ENCODE measurements at regions not wholly inside any gene's neighbourhood (a gene's known extent, or its start where the extent isn't known, plus 50 kb on each side); places are given as distances from the start of the nearest gene placed in this dataset.
"Not testable (repeated sequence)": the region's sequence is repeated elsewhere in the genome, so short reads cannot be mapped to it uniquely, and the experiment has no call there.

- TF ChIP-seq POLR2A (IDR thresholded peaks at IDR 0.05) = no peak
- no peak for TF ChIP-seq CTCF (IDR thresholded peaks at IDR 0.05)
- H3K4me1 ChIP-seq = no peaks in the 10 kb centered on the region
- H3K27ac ChIP-seq = no peak overlapping the region
- no peak for DNase-seq
- intact Hi-C loops (cut with DNase I; ENCODE audit: low total_unique reads) = no loop called here
- H3K4me3 ChIP-seq = no peak overlapping the region
- no peaks in the 10 kb centered on the region for H3K27me3 ChIP-seq
- H3K9me3 ChIP-seq = no peaks in the 10 kb centered on the region
- no peaks in the 10 kb centered on the region for H3K36me3 ChIP-seq
Observed at GRCh38 chr3:89957451-89957850, 850.0 kb downstream of the EPHA3 start.

- H3K27ac ChIP-seq; H3K4me3 ChIP-seq; H3K27me3 ChIP-seq; intact Hi-C loops (cut with DNase I; ENCODE audit: low total_unique reads); H3K36me3 ChIP-seq; H3K9me3 ChIP-seq; H3K4me1 ChIP-seq; DNase-seq: not testable (repeated sequence)
Observed at GRCh38 chr3:89958163-89958562, 850.7 kb downstream of the EPHA3 start.

GRCh38 chr3:89964347-89964746 is 856.9 kb downstream of the EPHA3 start:
- Histone ChIP-seq H3K4me3 (no peak overlapping the region), H3K4me1 (no peaks in the 10 kb centered on the region), H3K9me3 (no peaks in the 10 kb centered on the region), H3K27me3 (no peaks in the 10 kb centered on the region), H3K36me3 (no peaks in the 10 kb centered on the region), H3K27ac (no peak overlapping the region)
- no peak for TF ChIP-seq CTCF (IDR thresholded peaks at IDR 0.05)
- TF ChIP-seq POLR2A (IDR thresholded peaks at IDR 0.05) = no peak
- intact Hi-C loops (cut with DNase I; ENCODE audit: low total_unique reads) = no loop called here
- no peak for DNase-seq

- intact Hi-C loops (cut with DNase I; ENCODE audit: low total_unique reads) = no loop called here
- Histone ChIP-seq H3K4me1 (no peaks in the 10 kb centered on the region), H3K4me3 (no peak overlapping the region), H3K36me3 (no peaks in the 10 kb centered on the region), H3K27me3 (no peaks in the 10 kb centered on the region), H3K27ac (no peak overlapping the region), H3K9me3 (no peaks in the 10 kb centered on the region)
- no peak for DNase-seq
- TF ChIP-seq POLR2A (IDR thresholded peaks at IDR 0.05) = no peak
- no peak for TF ChIP-seq CTCF (IDR thresholded peaks at IDR 0.05)
Observed at GRCh38 chr3:89966877-89967665, 859.6 kb downstream of the EPHA3 start.

GRCh38 chr3:89971329-89971728 is 863.9 kb downstream of the EPHA3 start:
- H3K4me1 ChIP-seq = no peaks in the 10 kb centered on the region
- intact Hi-C loops (cut with DNase I; ENCODE audit: low total_unique reads) = no loop called here

More at GRCh38 chr3:89971329-89971728, 863.9 kb downstream of the EPHA3 start:
- H3K27ac ChIP-seq = no peak overlapping the region
- no peak overlapping the region for H3K4me3 ChIP-seq
- no peak for DNase-seq
- H3K27me3 ChIP-seq = no peaks in the 10 kb centered on the region
- H3K36me3 ChIP-seq = no peaks in the 10 kb centered on the region
- no peaks in the 10 kb centered on the region for H3K9me3 ChIP-seq
- TF ChIP-seq POLR2A (IDR thresholded peaks at IDR 0.05) (no peak), CTCF (IDR thresholded peaks at IDR 0.05) (no peak)
